GM18499 (cell line): ENCODE measurements at regions not wholly inside any gene's neighbourhood (a gene's known extent, or its start where the extent isn't known, plus 50 kb on each side); places are given as distances from the start of the nearest gene placed in this dataset.

ENCODE experiments used
- ATAC-seq: cut with Tn5 transposase; IDR thresholded peaks from one replicate; pipeline ENCODE4 v1.9.1; 2021; ENCODE audit warnings: moderate number of reproducible peaks; ENCODE audit not compliant: insufficient read depth, unreplicated experiment

- no peak for ATAC-seq
Measured at GRCh38 chr1:177383715-177384114, 213.0 kb downstream of the BRINP2 start.

DNA sequence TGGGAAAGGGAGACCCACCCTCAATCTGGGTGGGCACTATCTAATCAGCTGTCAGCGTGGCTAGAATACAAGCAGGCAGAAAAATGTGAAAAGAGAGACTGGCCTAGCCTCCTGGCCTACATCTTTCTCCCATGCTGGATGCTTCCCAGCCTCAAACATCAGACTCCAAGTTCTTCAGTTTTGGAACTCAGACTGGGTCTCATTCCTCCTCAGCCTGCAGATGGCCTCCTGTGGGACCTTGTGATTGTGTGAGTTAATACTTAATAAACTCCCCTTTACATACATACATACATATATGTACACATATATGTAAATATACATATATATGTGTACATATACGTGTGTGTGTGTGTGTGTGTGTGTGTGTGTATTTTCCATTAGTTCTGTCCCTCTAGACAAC is 207.1 kb downstream of the BRINP2 start:
- no peak for ATAC-seq

DNA sequence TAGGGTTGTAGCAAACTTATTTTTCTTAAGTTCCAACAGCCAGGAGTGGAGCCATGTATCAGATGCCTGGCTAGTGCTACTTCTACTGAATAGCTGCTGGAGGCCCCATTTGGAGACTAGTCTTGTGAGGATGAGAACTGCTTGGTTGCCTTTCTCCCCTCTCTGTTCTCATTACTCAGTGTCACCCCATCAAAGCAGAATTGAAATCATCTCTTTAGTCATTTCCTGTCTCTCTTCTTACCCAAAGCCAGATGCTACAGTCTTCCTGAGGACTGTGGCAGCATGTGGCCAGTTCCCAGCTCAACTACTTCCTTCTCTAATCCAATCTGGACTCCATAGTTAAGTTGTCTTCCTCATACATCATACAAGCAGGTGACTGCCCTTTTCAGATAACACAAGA is 197.5 kb downstream of the BRINP2 start:
- ATAC-seq, result no peak

GRCh38 chr1:177366091-177366490 is 195.3 kb downstream of the BRINP2 start:
- ATAC-seq, result no peak

- no peak for ATAC-seq
Measured at GRCh38 chr1:177360791-177361190, 190.0 kb downstream of the BRINP2 start.

GRCh38 chr1:177356674-177357435 is 186.1 kb downstream of the BRINP2 start:
- no peak for ATAC-seq

DNA sequence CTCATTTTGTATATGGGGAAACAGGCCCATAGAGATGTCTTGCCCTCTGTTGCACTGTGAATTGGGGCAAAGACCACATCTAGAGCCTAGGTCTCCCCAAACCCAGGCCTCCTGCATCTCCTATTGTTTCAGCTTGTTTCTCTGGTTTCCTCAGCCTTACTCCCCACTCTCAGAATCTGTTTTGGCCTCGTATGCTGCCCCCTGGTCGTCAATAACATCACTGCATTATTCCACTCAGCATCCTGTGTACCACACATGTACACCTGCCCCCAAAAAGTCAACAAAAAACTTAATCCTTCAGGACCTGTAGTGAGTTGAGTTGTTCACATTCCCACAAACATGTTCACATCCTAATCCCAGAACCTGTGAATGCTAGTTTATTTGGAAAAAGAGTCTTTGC is 184.8 kb downstream of the BRINP2 start:
- ATAC-seq, result no peak

- ATAC-seq, result no peak
Measured at GRCh38 chr1:177354247-177354646, 183.5 kb downstream of the BRINP2 start.

- ATAC-seq, result no peak
Measured at GRCh38 chr1:177351361-177352108, 180.8 kb downstream of the BRINP2 start.

DNA sequence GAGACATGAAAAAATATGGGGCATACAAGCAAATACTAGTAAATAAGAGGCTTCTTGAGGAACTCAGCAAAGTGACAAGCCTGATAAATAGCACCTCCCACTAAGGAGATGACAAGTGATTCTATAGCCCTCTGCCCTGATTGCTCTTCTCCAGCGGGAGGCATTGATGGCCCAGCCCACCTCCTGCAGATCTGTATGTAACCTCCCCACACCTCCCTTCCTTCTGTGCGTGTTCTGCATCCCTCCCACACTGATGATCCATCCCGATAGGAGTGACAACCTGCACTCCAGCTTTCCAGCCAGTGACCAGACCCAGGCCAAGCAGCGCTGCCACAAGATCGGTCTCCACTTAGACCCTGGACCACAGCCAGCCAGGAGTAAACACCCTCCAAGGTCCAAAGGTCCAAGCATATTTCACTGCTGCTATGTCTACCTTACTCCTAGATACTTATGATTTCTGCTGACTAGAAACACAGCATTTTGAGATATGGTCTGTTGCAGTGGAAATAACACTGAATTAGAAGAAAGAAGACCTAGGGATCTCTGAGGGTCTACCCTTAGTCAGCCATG is 176.1 kb downstream of the BRINP2 start:
- no peak for ATAC-seq

DNA sequence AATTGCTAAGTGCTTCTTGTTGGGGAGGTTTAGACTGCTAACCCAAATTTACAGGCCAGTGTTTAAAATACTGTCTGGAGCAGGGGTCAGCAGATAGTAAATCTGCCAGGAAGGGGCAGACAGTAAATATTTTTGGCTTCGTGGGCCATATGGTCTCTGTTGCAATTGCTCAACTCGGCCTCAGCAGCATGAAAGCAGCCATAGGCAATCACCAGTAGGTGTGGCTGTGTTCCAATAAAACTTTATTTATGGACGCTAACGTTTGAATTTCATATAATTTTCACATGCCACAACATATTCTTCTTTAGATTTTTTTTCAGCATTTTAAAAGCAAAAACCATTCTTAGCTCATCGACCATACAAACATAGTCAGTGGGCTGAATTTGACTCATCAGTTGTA is 172.7 kb downstream of the BRINP2 start:
- ATAC-seq, result no peak

DNA sequence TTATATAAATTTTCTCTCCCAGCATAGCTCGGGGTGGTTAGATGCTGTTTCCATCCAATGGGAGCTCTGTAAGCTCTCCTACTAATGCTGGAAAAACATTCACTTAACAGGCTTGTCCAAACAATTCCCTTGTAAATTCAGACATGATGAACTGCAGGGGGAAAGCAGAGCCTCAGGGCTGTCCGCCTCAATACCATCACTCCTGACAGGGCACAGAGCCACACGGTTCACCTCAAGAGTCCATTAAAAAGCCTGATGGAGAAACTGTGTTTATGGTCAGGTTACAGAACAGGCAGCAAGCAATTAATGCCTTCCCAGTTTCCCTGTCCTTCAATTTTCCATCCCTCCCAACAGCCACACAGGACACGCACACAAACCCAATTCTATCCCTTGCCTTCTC is 171.0 kb downstream of the BRINP2 start:
- ATAC-seq, result no peak

DNA sequence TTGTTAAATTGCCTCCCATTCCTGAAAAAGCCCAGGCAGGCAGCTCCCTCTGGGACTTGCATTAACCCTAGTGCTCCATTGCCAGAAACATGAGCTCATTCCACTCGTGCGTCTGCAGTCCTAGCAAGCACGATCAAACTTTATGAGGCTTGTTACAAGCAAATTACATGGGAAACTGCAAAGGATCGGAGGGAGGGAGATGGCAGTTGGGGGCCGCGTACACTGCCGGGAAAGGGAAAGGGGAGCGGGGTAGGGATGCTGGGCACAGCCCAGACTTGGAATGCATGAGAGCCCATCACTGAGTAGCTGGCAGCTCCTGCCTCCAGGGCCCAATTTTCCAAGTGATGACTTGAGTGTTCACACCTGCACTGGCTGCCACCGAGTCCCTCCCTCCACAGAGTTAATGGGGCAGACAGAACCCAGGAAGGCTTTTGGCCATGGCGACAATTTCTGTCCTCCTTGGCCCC is 169.9 kb downstream of the BRINP2 start:
- no peak for ATAC-seq

DNA sequence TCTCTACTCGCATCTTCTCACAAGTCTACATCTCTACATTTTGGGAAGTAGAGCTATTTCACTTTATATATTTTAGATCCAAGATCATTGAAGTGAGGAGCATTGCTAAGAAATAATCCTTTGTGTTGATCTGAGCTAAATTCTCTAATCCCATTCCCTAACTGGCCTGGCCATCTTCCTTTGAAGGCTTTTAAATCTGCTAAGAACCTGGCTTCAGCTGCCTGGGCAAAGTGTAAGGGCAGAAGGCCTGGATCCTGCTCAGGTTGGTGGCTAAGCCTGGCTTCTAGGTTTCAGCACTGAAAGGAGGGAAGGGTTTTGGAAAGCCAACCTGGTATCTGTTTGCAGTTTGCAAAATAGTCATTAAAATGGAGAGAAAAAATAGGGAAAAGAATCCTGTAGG is 167.6 kb downstream of the BRINP2 start:
- no peak for ATAC-seq

DNA sequence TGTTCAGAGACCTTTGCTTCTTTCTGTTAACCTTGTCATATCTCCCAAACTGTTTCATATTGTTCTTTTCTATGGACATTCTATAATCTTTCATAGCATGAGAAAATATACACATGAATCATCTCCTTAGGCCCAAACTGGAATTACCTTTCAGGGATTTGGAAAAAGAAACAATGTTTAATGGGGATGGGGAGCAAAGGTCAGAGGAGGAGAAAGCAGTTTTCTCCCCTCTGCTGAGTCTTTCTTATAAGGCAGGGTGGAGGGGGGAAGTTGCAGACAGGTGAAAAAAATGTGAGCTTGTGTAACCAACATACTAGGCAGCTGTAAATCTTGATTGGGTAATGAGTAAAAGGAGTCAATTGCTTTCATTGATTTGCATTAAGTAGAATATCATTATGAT is 164.1 kb downstream of the BRINP2 start:
- ATAC-seq, result no peak

DNA sequence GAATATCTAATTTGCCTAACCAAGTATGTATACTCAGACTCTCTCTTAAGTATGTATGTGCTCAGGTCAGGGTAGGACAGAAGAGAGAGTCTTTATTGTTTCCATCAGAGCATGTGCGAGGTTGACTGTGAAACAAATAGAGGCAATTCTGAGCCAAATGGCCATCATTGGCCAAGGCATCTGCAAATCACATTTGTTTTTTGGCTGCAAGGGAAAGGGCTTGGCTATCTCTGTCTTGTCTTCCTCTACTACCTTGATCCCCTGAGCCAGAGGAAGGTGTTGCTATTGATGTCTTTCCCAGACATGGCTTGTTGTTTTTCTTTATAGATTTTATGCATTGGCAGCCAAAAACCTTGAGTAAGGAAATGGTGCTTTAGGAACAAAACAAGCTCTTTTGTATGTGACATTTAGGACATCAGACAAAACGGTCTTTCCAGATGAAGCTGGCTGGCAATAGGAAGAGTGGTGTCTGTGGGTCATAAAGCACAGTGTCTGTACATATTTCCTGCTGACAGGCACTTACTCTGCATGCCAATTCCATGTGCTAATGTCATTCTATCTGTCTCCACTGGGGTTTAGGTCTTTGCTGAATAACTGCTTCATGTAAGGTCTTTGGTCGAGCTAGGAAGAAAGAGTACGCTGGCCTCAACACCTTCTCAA is 163.3 kb downstream of the BRINP2 start:
- ATAC-seq, result no peak
